ENCODE measurements at regions not wholly inside any gene's neighbourhood (a gene's known extent, or its start where the extent isn't known, plus 50 kb on each side); places are given as distances from the start of the nearest gene placed in this dataset.
A peak's percentile ranks its signal among the peaks of the same experiment; 100 is the strongest.

DNA sequence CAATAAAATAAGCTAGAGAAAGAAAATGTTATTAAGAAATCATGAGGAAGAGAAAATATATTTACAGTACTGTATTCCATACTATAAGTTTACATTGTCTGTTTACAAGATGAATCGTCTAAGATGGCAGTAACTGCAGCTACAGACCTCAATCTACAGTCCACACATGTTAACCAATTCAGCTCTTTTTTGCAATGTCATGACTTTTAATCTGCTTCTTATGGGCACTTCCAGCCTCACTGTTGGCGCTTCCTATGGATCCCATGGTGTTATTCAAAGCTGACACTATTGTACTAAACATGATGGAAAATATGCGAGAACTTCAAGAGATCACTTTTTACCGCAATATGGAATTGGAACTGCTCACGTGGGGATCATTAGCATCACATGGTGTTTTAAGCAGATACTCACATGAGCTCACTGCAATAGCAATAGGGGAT is 451.5 kb upstream of the CITED2 start (continued):
- TF ChIP-seq, protein P1, sequence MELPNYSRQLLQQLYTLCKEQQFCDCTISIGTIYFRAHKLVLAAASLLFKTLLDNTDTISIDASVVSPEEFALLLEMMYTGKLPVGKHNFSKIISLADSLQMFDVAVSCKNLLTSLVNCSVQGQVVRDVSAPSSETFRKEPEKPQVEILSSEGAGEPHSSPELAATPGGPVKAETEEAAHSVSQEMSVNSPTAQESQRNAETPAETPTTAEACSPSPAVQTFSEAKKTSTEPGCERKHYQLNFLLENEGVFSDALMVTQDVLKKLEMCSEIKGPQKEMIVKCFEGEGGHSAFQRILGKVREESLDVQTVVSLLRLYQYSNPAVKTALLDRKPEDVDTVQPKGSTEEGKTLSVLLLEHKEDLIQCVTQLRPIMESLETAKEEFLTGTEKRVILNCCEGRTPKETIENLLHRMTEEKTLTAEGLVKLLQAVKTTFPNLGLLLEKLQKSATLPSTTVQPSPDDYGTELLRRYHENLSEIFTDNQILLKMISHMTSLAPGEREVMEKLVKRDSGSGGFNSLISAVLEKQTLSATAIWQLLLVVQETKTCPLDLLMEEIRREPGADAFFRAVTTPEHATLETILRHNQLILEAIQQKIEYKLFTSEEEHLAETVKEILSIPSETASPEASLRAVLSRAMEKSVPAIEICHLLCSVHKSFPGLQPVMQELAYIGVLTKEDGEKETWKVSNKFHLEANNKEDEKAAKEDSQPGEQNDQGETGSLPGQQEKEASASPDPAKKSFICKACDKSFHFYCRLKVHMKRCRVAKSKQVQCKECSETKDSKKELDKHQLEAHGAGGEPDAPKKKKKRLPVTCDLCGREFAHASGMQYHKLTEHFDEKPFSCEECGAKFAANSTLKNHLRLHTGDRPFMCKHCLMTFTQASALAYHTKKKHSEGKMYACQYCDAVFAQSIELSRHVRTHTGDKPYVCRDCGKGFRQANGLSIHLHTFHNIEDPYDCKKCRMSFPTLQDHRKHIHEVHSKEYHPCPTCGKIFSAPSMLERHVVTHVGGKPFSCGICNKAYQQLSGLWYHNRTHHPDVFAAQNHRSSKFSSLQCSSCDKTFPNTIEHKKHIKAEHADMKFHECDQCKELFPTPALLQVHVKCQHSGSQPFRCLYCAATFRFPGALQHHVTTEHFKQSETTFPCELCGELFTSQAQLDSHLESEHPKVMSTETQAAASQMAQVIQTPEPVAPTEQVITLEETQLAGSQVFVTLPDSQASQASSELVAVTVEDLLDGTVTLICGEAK (IDR thresholded peaks at IDR 0.05), result no peak
- TF ChIP-seq, protein P1 (CRISPR knock-in tag; IDR thresholded peaks at IDR 0.05), result no peak
- TF ChIP-seq ZNF695 (CRISPR knock-in tag; IDR thresholded peaks at IDR 0.05), result no peak
- no peak for TF ChIP-seq XRCC5 (IDR thresholded peaks at IDR 0.05; ENCODE audit: low read depth, low read length)
- TF ChIP-seq, protein P2, sequence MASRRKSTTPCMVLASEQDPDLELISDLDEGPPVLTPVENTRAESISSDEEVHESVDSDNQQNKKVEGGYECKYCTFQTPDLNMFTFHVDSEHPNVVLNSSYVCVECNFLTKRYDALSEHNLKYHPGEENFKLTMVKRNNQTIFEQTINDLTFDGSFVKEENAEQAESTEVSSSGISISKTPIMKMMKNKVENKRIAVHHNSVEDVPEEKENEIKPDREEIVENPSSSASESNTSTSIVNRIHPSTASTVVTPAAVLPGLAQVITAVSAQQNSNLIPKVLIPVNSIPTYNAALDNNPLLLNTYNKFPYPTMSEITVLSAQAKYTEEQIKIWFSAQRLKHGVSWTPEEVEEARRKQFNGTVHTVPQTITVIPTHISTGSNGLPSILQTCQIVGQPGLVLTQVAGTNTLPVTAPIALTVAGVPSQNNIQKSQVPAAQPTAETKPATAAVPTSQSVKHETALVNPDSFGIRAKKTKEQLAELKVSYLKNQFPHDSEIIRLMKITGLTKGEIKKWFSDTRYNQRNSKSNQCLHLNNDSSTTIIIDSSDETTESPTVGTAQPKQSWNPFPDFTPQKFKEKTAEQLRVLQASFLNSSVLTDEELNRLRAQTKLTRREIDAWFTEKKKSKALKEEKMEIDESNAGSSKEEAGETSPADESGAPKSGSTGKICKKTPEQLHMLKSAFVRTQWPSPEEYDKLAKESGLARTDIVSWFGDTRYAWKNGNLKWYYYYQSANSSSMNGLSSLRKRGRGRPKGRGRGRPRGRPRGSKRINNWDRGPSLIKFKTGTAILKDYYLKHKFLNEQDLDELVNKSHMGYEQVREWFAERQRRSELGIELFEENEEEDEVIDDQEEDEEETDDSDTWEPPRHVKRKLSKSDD (conservative IDR thresholded peaks at IDR 0.05; ENCODE audit: low read length), result no peak
- no peak for TF ChIP-seq GABPB1 (CRISPR knock-in tag; IDR thresholded peaks at IDR 0.05)
- TF ChIP-seq, protein P3, sequence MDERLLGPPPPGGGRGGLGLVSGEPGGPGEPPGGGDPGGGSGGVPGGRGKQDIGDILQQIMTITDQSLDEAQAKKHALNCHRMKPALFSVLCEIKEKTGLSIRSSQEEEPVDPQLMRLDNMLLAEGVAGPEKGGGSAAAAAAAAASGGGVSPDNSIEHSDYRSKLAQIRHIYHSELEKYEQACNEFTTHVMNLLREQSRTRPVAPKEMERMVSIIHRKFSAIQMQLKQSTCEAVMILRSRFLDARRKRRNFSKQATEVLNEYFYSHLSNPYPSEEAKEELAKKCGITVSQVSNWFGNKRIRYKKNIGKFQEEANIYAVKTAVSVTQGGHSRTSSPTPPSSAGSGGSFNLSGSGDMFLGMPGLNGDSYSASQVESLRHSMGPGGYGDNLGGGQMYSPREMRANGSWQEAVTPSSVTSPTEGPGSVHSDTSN (CRISPR knock-in tag; IDR thresholded peaks at IDR 0.05; ENCODE audit: low read depth), result no peak
- TF ChIP-seq, protein P3 (tag; conservative IDR thresholded peaks at IDR 0.05; ENCODE audit: low read depth), result peak; percentile 68
- no peak for TF ChIP-seq PYGO2 (tag; IDR thresholded peaks at IDR 0.05)
- peak; percentile 63; the same call in 1 of the 2 replicates for TF ChIP-seq NFE2L1 (tag; IDR thresholded peaks at IDR 0.05; ENCODE audit: borderline replicate concordance, low read depth)
- peak; percentile 85 for TF ChIP-seq TAL1 (IDR thresholded peaks at IDR 0.05)
- TF ChIP-seq, protein P4, sequence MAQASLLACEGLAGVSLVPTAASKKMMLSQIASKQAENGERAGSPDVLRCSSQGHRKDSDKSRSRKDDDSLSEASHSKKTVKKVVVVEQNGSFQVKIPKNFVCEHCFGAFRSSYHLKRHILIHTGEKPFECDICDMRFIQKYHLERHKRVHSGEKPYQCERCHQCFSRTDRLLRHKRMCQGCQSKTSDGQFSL (CRISPR knock-in tag; IDR thresholded peaks at IDR 0.05), result no peak
- TF ChIP-seq, protein P4 (tag; IDR thresholded peaks at IDR 0.05), result no peak
- peak; percentile 49; the same call in 1 of the 2 replicates for TF ChIP-seq NFRKB (IDR thresholded peaks at IDR 0.05; ENCODE audit: low read depth)

Measured in K562 (cell line).